ENCODE measurements at regions not wholly inside any gene's neighbourhood (a gene's known extent, or its start where the extent isn't known, plus 50 kb on each side); places are given as distances from the start of the nearest gene placed in this dataset.
"Not testable (repeated sequence)": the region's sequence is repeated elsewhere in the genome, so short reads cannot be mapped to it uniquely, and the experiment has no call there.

DNA sequence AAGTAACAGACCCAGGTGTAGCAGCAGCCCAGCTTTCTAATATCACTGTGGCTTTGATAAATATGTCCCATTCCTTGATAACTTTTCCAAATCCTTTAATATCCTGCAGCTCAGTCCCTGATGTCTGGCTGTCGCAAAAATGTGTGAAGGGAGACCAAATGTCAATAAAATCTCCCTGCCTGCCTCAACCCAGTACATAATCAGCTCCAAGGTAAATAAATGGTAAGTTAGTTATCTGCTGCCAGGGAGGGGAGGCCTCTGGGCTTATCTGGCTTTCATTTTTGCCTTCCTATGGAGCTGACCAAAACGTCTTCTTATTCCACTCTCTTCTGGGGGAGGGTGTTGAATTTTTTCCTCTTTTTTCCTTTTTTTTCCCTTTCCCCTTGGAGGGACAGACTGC lies 630.6 kb downstream of the MID1IP1 start:
- no peak for ATAC-seq (ENCODE audit: low read depth)
- H3K9me3 Mint-ChIP-seq: peaks cover 4% of the 10 kb centered on the region
- H3K27me3 Mint-ChIP-seq: no peaks in the 10 kb centered on the region
- ChIA-PET CTCF (no interaction called here), POLR2A (no interaction called here)
- intact Hi-C loops (cut with micrococcal nuclease): no loop called here
- H3K36me3 Mint-ChIP-seq (ENCODE audit: low read depth): no peaks in the 10 kb centered on the region
- peaks cover 31% of the 10 kb centered on the region for H3K4me1 Mint-ChIP-seq
- H3K4me3 Mint-ChIP-seq: no peak overlapping the region
- TF ChIP-seq, protein P1, sequence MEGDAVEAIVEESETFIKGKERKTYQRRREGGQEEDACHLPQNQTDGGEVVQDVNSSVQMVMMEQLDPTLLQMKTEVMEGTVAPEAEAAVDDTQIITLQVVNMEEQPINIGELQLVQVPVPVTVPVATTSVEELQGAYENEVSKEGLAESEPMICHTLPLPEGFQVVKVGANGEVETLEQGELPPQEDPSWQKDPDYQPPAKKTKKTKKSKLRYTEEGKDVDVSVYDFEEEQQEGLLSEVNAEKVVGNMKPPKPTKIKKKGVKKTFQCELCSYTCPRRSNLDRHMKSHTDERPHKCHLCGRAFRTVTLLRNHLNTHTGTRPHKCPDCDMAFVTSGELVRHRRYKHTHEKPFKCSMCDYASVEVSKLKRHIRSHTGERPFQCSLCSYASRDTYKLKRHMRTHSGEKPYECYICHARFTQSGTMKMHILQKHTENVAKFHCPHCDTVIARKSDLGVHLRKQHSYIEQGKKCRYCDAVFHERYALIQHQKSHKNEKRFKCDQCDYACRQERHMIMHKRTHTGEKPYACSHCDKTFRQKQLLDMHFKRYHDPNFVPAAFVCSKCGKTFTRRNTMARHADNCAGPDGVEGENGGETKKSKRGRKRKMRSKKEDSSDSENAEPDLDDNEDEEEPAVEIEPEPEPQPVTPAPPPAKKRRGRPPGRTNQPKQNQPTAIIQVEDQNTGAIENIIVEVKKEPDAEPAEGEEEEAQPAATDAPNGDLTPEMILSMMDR (IDR thresholded peaks at IDR 0.05): no peak
- no peak overlapping the region for H3K27ac Mint-ChIP-seq
- no peak for DNase-seq

DNA sequence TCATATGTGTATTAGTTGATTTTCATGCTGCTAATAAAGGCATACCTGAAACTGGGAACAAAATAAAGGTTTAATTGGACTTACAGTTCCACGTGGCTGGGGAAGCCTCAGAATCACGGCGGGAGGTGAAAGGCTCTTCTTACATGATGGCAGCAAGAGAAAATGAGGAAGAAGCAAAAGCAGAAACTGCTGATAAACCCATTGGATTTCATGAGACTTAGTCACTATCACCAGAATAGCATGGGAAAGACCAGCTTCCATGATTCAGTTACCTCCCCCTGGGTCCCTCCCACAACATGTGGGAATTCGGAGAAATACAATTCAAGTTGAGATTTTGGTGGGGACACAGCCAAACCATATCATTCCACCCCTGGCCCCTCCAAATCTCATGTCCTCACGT lies 633.4 kb downstream of the MID1IP1 start:
- H3K9me3 Mint-ChIP-seq; H3K36me3 Mint-ChIP-seq (ENCODE audit: low read depth); H3K27ac Mint-ChIP-seq; intact Hi-C loops (cut with micrococcal nuclease); DNase-seq; H3K4me3 Mint-ChIP-seq; CTCF ChIA-PET; POLR2A ChIA-PET; ATAC-seq (ENCODE audit: low read depth); H3K27me3 Mint-ChIP-seq: not testable (repeated sequence)
- peaks cover 33% of the 10 kb centered on the region for H3K4me1 Mint-ChIP-seq

DNA sequence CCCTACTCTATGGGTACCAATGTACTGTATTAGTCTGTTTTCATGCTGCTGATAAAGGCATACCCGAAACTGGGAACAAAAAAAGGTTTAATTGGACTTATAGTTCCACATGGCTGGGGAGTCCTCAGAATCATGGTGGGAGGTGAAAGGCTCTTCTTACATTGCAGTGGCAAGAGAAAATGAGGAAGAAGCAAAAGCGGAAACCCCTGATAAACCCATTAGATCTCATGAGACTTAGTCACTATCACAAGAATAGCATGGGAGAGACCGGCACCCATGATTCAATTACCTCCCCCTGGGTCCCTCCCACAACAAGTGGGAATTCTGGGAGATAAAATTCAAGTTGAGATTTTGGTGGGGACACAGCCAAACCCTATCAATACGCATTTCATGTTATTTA lies 635.3 kb downstream of the MID1IP1 start:
- ATAC-seq (ENCODE audit: low read depth); DNase-seq; H3K9me3 Mint-ChIP-seq; intact Hi-C loops (cut with micrococcal nuclease); H3K27me3 Mint-ChIP-seq; POLR2A ChIA-PET; CTCF ChIA-PET; H3K36me3 Mint-ChIP-seq (ENCODE audit: low read depth): not testable (repeated sequence)
- Mint-ChIP-seq H3K4me3 (peak overlapping the region; percentile 41), H3K27ac (peak overlapping the region; percentile 75), H3K4me1 (peaks cover 48% of the 10 kb centered on the region)

DNA sequence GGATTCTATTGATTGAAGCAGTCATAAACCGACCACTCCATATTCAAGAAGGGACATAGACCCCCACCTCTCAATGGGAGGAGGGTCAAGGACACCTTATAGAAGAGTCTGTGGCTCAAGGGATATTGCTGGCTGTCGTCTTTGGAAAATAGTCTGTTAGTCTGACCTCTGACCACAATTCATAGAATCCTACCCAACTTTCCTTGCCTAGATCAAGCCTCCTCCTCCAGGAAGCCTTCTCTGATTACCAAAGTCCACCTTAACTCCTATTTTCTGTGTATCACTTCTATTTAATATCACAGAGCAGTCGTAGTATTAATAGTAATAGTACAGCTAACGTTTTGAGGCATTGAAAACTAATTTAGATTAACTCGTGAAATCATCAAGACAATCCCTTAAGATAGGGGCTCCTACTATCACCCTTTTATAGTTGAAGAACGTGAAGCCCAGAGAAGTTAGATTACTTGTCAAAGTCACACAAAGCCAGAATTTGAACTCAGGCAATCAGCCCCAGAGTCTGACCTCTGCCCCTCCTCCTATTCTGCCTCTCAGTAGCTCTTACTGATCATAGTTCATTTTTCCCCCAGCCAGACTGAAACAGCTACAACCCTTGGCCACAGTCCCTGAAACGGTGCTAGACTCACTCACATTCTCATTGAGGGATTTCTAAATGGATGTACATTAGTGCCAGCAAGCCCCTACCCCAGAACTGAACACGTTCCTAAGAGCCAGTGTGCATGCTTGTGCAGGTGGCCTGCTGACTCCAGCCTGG lies 636.6 kb downstream of the MID1IP1 start:
- H3K27me3 Mint-ChIP-seq: no peaks in the 10 kb centered on the region
- H3K9me3 Mint-ChIP-seq: peaks cover 7% of the 10 kb centered on the region
- DNase-seq (no peak), ATAC-seq (ENCODE audit: low read depth) (no peak)
- TF ChIP-seq, protein P1 (IDR thresholded peaks at IDR 0.05): no peak
- no peaks in the 10 kb centered on the region for H3K36me3 Mint-ChIP-seq (ENCODE audit: low read depth)
- intact Hi-C loops (cut with micrococcal nuclease): no loop called here
- H3K4me1 Mint-ChIP-seq: peaks cover 61% of the 10 kb centered on the region
- ChIA-PET CTCF (no interaction called here), POLR2A (no interaction called here)
- no peak overlapping the region for H3K27ac Mint-ChIP-seq
- no peak overlapping the region for H3K4me3 Mint-ChIP-seq

DNA sequence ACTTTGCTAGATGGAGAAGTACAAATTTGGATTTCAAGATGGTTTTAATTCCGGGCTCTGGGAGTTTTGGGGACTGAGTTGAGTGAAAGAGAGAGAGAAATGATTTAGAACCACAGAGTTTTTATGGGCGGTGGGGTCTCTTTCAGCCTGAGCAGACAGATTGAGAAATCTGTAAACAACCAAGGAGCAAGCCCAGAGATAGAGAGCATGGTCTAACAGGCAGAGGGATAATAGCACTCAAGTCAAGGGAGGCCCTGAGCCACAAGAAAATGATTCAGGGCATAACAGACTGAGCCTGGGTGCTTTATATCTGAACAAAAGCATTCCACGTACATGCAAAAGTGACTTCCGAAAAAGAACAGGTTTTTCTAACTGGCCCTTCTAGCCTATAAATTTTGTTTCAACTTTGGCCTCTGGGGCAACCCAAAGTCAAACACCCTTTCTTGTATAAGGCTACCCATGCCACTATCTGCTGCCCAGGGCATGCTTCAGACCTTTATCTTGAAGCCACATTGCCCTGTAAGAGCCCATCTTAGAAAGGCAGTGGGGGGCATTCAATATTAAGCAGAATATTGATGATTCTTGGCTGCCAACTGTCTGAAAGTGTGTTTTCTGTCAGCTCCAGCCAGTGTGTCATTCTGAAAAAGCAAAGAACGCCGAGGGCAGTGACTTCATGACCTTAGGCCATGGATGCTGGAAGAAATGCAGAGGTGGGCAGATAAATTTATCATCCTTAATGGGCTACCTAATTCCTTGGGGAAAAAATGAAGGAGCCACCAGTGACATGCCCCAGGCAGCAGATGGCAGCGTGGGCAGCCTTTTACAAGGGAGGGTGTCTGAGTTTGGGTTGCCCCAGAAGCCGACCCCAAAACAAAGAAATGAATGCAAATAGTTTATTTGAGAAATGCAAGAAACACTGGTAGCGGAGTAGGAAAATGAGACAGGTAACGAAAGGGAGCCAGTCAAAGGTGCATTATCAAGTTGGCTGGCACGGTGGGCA lies 637.6 kb downstream of the MID1IP1 start:
- Mint-ChIP-seq H3K9me3 (peaks cover 3% of the 10 kb centered on the region), H3K27ac (no peak overlapping the region), H3K4me1 (peaks cover 61% of the 10 kb centered on the region), H3K4me3 (peak overlapping the region; percentile 25), H3K36me3 (ENCODE audit: low read depth) (no peaks in the 10 kb centered on the region), H3K27me3 (no peaks in the 10 kb centered on the region)
- intact Hi-C loops (cut with micrococcal nuclease): no loop called here
- DNase-seq (no peak), ATAC-seq (ENCODE audit: low read depth) (no peak)
- ChIA-PET CTCF (no interaction called here), POLR2A (interaction anchor here (0.5 to 1.5 kb wide), 2 partner anchors 140 to 179 kb away, joined by 5 to 7 read pairs; no protein-coding TSS in a partner anchor)
- TF ChIP-seq, protein P1 (IDR thresholded peaks at IDR 0.05): no peak
